SK-N-MC (cell line): ENCODE measurements at regions not wholly inside any gene's neighbourhood (a gene's known extent, or its start where the extent isn't known, plus 50 kb on each side); places are given as distances from the start of the nearest gene placed in this dataset.

ENCODE experiments used
- EZH2 ChIP-seq: fragments of 200-600 bp; sonication (generic); IDR thresholded peaks from one replicate; pipeline ENCODE4 v1.6.1; 2017; ENCODE audit warnings: antibody characterized with exemption
- FOXP2 ChIP-seq: optimal IDR thresholded peaks from 2 replicates; pipeline ENCODE3; 2011; ENCODE audit warnings: mild to moderate bottlenecking, moderate library complexity; ENCODE audit not compliant: insufficient read depth; ENCODE audit errors: extremely low read length, control extremely low read depth
- POLR2AphosphoS5 ChIP-seq: IDR thresholded peaks from 2 replicates; pipeline ENCODE4 v1.6.1; 2012; ENCODE audit warnings: mild to moderate bottlenecking, low read depth, low read length, borderline replicate concordance

GRCh38 chr13:26919732-26920131 is 159.1 kb upstream of the GPR12 start:
- TF ChIP-seq POLR2AphosphoS5 (no peak), EZH2 (no peak), FOXP2 (no peak)
